Left kidney (tissue), 1 donor: ENCODE measurements at regions not wholly inside any gene's neighbourhood (a gene's known extent, or its start where the extent isn't known, plus 50 kb on each side); places are given as distances from the start of the nearest gene placed in this dataset.
"Not testable (repeated sequence)": the region's sequence is repeated elsewhere in the genome, so short reads cannot be mapped to it uniquely, and the experiment has no call there.

Source experiments
- DNase-seq: peaks from one replicate; pipeline ENCODE4 v3.0.0-alpha.2; 2013

- no peak for DNase-seq
These were observed 243.3 kb downstream of the BRINP2 start for GRCh38 chr1:177413982-177414596.

GRCh38 chr1:177411381-177411780, 240.6 kb downstream of the BRINP2 start:
- no peak for DNase-seq

DNA sequence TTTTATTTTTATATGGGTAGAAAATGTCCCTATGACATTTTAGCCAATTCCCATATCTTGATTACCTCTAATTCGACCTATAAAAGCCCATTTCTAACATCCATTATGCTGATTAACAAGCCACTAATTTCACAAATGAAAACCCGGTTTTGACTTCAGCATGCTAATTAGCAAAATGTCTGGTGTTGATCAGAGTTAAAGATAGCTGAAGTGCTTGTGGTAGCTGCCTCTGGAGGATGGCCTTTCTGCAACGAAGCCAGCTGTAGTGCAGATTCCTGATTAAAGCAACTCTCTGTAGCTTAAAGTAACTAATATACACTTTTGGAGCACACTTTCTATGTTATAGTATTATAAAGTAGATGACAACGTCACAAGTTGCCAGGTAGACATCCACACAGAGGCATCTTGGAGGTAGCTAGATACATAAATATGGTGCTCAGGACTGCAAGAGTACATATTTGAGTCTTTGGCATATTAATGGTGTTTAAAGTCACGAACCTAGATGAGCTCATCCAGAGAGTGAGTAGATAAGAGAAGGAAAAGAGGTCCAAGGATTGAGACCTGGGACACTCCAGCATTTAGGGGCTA, 239.5 kb downstream of the BRINP2 start:
- no peak for DNase-seq

DNA sequence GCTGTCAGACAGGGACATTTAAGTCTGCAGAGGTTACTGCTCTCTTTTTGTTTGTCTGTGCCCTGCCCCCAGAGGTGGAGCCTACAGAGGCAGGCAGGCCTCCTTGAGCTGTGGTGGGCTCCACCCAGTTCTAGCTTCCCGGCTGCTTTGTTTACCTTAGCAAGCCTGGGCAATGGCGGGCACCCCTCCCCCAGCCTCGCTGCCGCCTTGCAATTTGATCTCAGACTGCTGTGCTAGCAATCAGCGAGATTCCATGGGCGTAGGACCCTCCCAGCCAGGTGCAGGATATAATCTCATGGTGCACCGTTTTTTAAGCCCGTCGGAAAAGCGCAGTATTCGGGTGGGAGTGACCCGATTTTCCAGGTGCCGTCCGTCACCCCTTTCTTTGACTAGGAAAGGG, 235.6 kb downstream of the BRINP2 start:
- not testable (repeated sequence) for DNase-seq

GRCh38 chr1:177392336-177392735, 221.6 kb downstream of the BRINP2 start:
- no peak for DNase-seq

GRCh38 chr1:177385760-177386698, 215.3 kb downstream of the BRINP2 start:
- no peak for DNase-seq

GRCh38 chr1:177384461-177384860, 213.7 kb downstream of the BRINP2 start:
- no peak for DNase-seq

GRCh38 chr1:177383715-177384114, 213.0 kb downstream of the BRINP2 start:
- DNase-seq: no peak

GRCh38 chr1:177377866-177378265, 207.1 kb downstream of the BRINP2 start:
- DNase-seq: no peak

- no peak for DNase-seq
These were observed 197.5 kb downstream of the BRINP2 start for GRCh38 chr1:177368255-177368654.

DNA sequence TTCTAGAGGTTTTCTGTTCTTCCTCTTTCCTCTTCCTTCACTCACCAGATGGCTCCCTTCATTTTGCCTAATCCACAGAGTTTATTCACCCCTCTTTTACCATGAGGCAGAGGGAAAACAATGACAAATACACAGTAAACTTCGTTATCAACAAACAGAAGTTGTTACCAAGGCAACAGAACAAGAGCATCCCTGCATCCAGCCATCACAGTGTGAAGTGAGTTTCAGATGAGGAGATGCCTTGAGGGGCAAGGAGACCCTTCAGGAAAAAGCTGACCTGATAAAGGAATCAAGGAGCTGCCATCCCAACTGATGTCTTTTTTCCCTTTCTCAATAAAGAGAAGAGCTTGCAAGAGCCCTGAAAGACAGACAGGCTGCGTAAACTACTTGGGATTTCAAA, 195.3 kb downstream of the BRINP2 start:
- no peak for DNase-seq

GRCh38 chr1:177360791-177361190, 190.0 kb downstream of the BRINP2 start:
- no peak for DNase-seq

GRCh38 chr1:177356674-177357435, 186.1 kb downstream of the BRINP2 start:
- DNase-seq: no peak

DNA sequence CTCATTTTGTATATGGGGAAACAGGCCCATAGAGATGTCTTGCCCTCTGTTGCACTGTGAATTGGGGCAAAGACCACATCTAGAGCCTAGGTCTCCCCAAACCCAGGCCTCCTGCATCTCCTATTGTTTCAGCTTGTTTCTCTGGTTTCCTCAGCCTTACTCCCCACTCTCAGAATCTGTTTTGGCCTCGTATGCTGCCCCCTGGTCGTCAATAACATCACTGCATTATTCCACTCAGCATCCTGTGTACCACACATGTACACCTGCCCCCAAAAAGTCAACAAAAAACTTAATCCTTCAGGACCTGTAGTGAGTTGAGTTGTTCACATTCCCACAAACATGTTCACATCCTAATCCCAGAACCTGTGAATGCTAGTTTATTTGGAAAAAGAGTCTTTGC, 184.8 kb downstream of the BRINP2 start:
- DNase-seq: no peak

DNA sequence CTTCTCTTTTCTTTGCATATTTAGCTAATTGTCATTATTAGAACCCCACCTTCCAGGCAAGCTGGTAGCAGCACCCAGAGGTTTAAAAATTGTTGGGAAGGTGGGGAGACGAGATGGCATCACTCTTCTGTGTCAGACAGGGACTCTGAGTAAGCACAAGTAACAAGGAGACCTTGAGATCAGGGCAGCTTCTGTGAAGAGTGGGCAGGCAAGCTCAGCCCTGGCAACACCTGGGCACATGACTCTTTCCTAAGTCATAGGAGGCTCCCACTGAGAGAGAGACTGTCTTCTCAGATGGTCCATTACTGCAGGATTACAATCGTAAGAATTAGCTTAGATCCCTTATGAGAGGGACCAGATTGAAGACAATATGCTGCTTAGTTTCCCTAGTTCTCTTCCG, 183.5 kb downstream of the BRINP2 start:
- no peak for DNase-seq

- DNase-seq: peak; percentile 66
These were observed 180.8 kb downstream of the BRINP2 start for GRCh38 chr1:177351361-177352108.

- DNase-seq: no peak
These were observed 176.1 kb downstream of the BRINP2 start for GRCh38 chr1:177346790-177347359.

- DNase-seq: no peak
These were observed 172.7 kb downstream of the BRINP2 start for GRCh38 chr1:177343445-177343844.

DNA sequence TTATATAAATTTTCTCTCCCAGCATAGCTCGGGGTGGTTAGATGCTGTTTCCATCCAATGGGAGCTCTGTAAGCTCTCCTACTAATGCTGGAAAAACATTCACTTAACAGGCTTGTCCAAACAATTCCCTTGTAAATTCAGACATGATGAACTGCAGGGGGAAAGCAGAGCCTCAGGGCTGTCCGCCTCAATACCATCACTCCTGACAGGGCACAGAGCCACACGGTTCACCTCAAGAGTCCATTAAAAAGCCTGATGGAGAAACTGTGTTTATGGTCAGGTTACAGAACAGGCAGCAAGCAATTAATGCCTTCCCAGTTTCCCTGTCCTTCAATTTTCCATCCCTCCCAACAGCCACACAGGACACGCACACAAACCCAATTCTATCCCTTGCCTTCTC, 171.0 kb downstream of the BRINP2 start:
- no peak for DNase-seq

- peak; percentile 84 for DNase-seq
These were observed 169.9 kb downstream of the BRINP2 start for GRCh38 chr1:177340601-177341067.

GRCh38 chr1:177338376-177338775, 167.6 kb downstream of the BRINP2 start:
- DNase-seq: no peak
